Mammary epithelial cell (primary cell): ENCODE measurements at regions not wholly inside any gene's neighbourhood (a gene's known extent, or its start where the extent isn't known, plus 50 kb on each side); places are given as distances from the start of the nearest gene placed in this dataset.

ENCODE experiments used
- EZH2 ChIP-seq: IDR thresholded peaks from 2 replicates; pipeline ENCODE4 v1.6.1; 2012; ENCODE audit warnings: low read length, inconsistent platforms, borderline replicate concordance
- TF ChIP-seq, protein P1 (sequence below), 2 donors: IDR thresholded peaks in 1 of 2; conservative IDR thresholded peaks in 1 of 2; 2 replicates each; pipeline ENCODE4 v1.5.1; 2011 to 2012; ENCODE audit warnings: inconsistent platforms in 2 of 2, low read length in 2 of 2, mild to moderate bottlenecking in 2 of 2, control low read depth in 1 of 2, low read depth in 1 of 2; ENCODE audit not compliant: insufficient read depth in 1 of 2; ENCODE audit errors: extremely low read depth in 1 of 2

DNA sequence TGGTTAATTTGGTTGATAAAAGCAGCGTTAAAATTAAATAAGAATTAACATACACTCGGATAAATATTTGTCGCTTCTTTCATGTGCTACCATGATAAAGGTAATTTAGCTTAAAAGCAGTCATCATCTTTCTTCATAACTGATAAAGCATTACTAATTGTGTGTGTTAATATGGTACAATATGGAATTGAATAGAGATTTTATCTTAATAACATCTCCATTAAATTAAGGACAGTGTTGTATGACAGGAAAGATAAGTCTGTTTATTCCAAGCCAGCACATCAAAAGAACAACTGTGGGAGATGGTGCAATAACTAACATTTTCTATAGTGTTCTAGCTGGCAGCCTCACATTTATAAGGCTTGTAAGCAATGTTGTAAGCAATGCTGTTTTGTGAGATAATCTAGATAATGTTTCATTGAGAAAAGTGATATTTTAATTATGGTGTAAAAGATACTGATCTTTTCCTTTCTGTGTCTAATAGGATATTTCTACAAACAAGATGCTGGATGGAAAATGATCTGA lies 64.4 kb upstream of the AFF3 start:
- TF ChIP-seq, protein P1, sequence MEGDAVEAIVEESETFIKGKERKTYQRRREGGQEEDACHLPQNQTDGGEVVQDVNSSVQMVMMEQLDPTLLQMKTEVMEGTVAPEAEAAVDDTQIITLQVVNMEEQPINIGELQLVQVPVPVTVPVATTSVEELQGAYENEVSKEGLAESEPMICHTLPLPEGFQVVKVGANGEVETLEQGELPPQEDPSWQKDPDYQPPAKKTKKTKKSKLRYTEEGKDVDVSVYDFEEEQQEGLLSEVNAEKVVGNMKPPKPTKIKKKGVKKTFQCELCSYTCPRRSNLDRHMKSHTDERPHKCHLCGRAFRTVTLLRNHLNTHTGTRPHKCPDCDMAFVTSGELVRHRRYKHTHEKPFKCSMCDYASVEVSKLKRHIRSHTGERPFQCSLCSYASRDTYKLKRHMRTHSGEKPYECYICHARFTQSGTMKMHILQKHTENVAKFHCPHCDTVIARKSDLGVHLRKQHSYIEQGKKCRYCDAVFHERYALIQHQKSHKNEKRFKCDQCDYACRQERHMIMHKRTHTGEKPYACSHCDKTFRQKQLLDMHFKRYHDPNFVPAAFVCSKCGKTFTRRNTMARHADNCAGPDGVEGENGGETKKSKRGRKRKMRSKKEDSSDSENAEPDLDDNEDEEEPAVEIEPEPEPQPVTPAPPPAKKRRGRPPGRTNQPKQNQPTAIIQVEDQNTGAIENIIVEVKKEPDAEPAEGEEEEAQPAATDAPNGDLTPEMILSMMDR (conservative IDR thresholded peaks at IDR 0.05 in 1 of 2, IDR thresholded peaks at IDR 0.05 in 1 of 2; ENCODE audit: extremely low read depth in 1 of 2, insufficient read depth in 1 of 2, low read depth in 1 of 2, low read length in 2 of 2), result no peak
- no peak for TF ChIP-seq EZH2
